GM12892 (cell line): ENCODE measurements at regions not wholly inside any gene's neighbourhood (a gene's known extent, or its start where the extent isn't known, plus 50 kb on each side); places are given as distances from the start of the nearest gene placed in this dataset.

Source experiments
- POLR2A ChIP-seq: IDR thresholded peaks from 2 replicates; pipeline ENCODE4 v1.6.1; 2011; ENCODE audit warnings: low read depth, low read length, control low read depth
- POLR2AphosphoS5 ChIP-seq: IDR thresholded peaks from 2 replicates; pipeline ENCODE4 v1.6.1; 2011; ENCODE audit warnings: low read depth, low read length, control low read depth
- TAF1 ChIP-seq: IDR thresholded peaks from 2 replicates; pipeline ENCODE4 v1.6.1; 2011; ENCODE audit warnings: low read depth, mild to moderate bottlenecking, control low read depth, low read length, borderline replicate concordance

DNA sequence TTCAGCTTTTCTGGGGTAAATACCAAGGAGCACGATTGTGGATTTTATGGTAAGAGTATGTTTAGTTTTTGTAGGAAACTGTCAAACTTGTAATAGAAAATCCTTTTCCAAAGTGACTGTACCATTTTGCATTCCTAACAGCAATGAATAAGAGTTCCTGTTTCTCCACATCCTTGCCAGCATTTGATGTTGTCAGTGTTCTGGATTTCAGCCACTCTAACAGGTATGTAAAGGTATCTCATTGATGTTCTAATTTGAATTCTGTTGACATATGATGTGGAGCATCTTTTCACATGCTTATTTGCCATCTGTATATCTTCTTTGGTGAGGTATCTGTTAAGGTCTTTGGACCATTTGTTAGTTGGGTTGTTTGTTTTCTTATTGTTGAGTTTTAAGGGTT lies 50.3 kb upstream of the RGS2 start:
- TF ChIP-seq POLR2A (no peak), POLR2AphosphoS5 (no peak), TAF1 (no peak)
